SU-DHL-6 (cell line): ENCODE measurements at regions not wholly inside any gene's neighbourhood (a gene's known extent, or its start where the extent isn't known, plus 50 kb on each side); places are given as distances from the start of the nearest gene placed in this dataset.

Experiments used
- H2AFZ ChIP-seq: fragments of 200-600 bp; sonication (generic); 2 replicates; pipeline ENCODE4 v1.6.1; 2014; ENCODE audit warnings: low read depth, mild to moderate bottlenecking, moderate library complexity, mixed read lengths, antibody characterized with exemption, low read length; ENCODE audit not compliant: severe bottlenecking
- H3F3A ChIP-seq: fragments of 200-600 bp; shearing (Covaris generic); 2 replicates; pipeline ENCODE4 v1.6.0; 2016; ENCODE audit warnings: antibody characterized with exemption, mild to moderate bottlenecking; ENCODE audit not compliant: insufficient read depth
- H3K27ac ChIP-seq: fragments of 200-600 bp; sonication (generic); 2 replicates; pipeline ENCODE4 v1.5.1; 2016; ENCODE audit warnings: low read depth, mild to moderate bottlenecking, low read length, moderate library complexity, mixed read lengths
- H3K27me3 ChIP-seq: fragments of 200-600 bp; sonication (generic), shearing (Covaris generic); 2 replicates; pipeline ENCODE4 v1.6.0; 2014; ENCODE audit warnings: mild to moderate bottlenecking, low read length
- H3K36me3 ChIP-seq: fragments of 200-600 bp; sonication (generic); 2 replicates; pipeline ENCODE4 v1.6.1; 2014; ENCODE audit warnings: mild to moderate bottlenecking, low read length, mixed read lengths
- H3K4me2 ChIP-seq: fragments of 300-600, 200-600 bp; shearing (Covaris generic), sonication (generic); 2 replicates; pipeline ENCODE4 v1.6.0; 2014; ENCODE audit warnings: low read length, low read depth, mild to moderate bottlenecking; ENCODE audit not compliant: poor library complexity, severe bottlenecking
- H3K4me3 ChIP-seq: fragments of 200-600 bp; sonication (generic); 2 replicates; pipeline ENCODE4 v1.5.1; 2014; ENCODE audit warnings: antibody characterized with exemption, low read length, mild to moderate bottlenecking, mixed read lengths; ENCODE audit not compliant: insufficient read depth, poor library complexity, severe bottlenecking
- H3K79me2 ChIP-seq: fragments of 200-600 bp; sonication (generic); 2 replicates; pipeline ENCODE4 v1.6.1; 2014; ENCODE audit warnings: mild to moderate bottlenecking, low read length, moderate library complexity; ENCODE audit not compliant: insufficient read depth
- H3K9ac ChIP-seq: fragments of 200-600 bp; sonication (generic); 2 replicates; pipeline ENCODE4 v1.7.0; 2014; ENCODE audit warnings: mild to moderate bottlenecking, low read length
- H3K9me2 ChIP-seq: fragments of 200-600 bp; sonication (generic); replicated peaks from 2 replicates; pipeline ENCODE4 v1.6.1; 2014; ENCODE audit warnings: low read length; ENCODE audit not compliant: insufficient read depth
- H3K9me3 ChIP-seq: fragments of 200-600 bp; sonication (generic); 2 replicates; pipeline ENCODE4 v1.6.1; 2014; ENCODE audit warnings: low read length, mixed read lengths; ENCODE audit not compliant: insufficient read depth
- H4K20me1 ChIP-seq: fragments of 200-600 bp; sonication (generic); 2 replicates; pipeline ENCODE4 v1.6.1; 2014; ENCODE audit warnings: low read depth, mild to moderate bottlenecking, antibody characterized with exemption, low read length, moderate library complexity, mixed read lengths
- EZH2phosphoT487 ChIP-seq: fragments of 200-600 bp; sonication (generic), shearing (Covaris generic); conservative IDR thresholded peaks from 2 replicates; pipeline ENCODE4 v1.6.1; 2018; ENCODE audit warnings: mild to moderate bottlenecking, antibody characterized with exemption, low read length, moderate library complexity, mixed read lengths
- TF ChIP-seq, protein P1 (sequence below): fragments of 200-600 bp; sonication (generic); IDR thresholded peaks from one replicate; pipeline ENCODE4 v1.5.1; 2017; ENCODE audit warnings: antibody characterized with exemption, mild to moderate bottlenecking, low read length, moderate library complexity; ENCODE audit not compliant: insufficient read depth, poor library complexity, severe bottlenecking

DNA sequence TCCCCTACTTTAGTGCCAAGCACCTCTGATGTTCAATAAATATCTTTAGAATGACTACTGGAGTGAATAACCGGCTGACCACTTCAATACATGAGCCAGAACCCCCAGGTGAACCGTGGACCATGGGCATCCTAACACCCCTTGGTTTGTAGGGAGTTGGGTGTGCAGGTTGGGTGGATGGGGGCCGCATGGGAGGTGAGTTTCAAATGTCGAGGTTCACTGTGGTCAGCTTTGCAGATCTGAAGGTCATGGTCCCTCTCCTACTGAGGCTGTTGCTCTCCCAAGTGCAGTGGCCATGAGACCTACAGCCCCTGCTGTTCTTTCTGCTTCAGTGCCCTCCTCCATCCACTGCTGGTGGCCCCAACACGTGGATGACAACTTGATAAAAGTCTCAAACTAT, 178.0 kb upstream of the MKI67 start:
- H3F3A ChIP-seq, result no peaks in the 10 kb centered on the region
- H3K27me3 ChIP-seq, result no peaks in the 10 kb centered on the region
- no peaks in the 10 kb centered on the region for H3K36me3 ChIP-seq
- H3K4me3 ChIP-seq, result no peak overlapping the region
- no peaks in the 10 kb centered on the region for H3K79me2 ChIP-seq
- H3K9me2 ChIP-seq, result no peaks in the 10 kb centered on the region
- no peak overlapping the region for H3K4me2 ChIP-seq
- no peak overlapping the region for H2AFZ ChIP-seq
- no peak overlapping the region for H3K9ac ChIP-seq
- H3K27ac ChIP-seq, result no peak overlapping the region
- no peaks in the 10 kb centered on the region for H4K20me1 ChIP-seq
- no peak for TF ChIP-seq EZH2phosphoT487
- TF ChIP-seq, protein P1, sequence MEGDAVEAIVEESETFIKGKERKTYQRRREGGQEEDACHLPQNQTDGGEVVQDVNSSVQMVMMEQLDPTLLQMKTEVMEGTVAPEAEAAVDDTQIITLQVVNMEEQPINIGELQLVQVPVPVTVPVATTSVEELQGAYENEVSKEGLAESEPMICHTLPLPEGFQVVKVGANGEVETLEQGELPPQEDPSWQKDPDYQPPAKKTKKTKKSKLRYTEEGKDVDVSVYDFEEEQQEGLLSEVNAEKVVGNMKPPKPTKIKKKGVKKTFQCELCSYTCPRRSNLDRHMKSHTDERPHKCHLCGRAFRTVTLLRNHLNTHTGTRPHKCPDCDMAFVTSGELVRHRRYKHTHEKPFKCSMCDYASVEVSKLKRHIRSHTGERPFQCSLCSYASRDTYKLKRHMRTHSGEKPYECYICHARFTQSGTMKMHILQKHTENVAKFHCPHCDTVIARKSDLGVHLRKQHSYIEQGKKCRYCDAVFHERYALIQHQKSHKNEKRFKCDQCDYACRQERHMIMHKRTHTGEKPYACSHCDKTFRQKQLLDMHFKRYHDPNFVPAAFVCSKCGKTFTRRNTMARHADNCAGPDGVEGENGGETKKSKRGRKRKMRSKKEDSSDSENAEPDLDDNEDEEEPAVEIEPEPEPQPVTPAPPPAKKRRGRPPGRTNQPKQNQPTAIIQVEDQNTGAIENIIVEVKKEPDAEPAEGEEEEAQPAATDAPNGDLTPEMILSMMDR, result no peak
- no peaks in the 10 kb centered on the region for H3K9me3 ChIP-seq

DNA sequence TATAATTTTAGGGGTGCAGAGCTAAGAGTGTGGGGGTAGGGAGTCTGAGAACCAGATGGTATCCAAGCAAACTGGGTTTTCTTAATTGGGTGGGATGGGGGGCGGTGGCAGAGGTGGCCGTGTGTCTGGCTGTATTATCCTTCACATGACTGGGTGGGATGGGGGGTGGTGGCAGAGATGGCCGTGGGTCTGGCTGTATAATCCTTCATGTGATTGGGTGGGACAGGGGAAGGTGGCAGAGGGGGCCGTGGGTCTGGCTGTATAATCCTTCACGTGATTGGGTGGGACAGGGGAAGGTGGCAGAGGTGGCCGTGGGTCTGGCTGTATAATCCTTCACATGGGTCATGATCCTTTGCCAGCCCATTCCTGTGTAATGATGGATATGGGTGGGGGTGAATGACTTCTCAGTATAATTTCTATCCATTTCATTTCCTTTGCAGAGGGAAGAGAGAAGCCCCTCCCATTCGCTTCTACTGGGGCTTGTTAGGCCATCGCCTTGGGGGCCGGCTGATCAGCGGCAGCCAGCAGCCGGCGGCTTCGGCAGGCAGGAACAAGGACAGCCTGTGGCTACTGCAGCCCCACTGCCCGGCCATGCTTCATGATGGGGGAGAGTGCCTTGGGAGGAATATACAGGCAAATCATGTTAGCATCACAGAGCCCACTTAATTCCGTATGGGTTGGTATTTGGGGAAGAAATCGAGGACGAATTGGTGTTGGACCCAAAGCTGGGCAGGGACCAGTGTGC, 179.6 kb upstream of the MKI67 start:
- H3F3A ChIP-seq, result no peaks in the 10 kb centered on the region
- no peaks in the 10 kb centered on the region for H3K27me3 ChIP-seq
- no peaks in the 10 kb centered on the region for H3K36me3 ChIP-seq
- H3K4me3 ChIP-seq, result no peak overlapping the region
- no peaks in the 10 kb centered on the region for H3K79me2 ChIP-seq
- H3K27ac ChIP-seq, result no peak overlapping the region
- H4K20me1 ChIP-seq, result no peaks in the 10 kb centered on the region
- H3K4me2 ChIP-seq, result no peak overlapping the region
- H3K9me3 ChIP-seq, result no peaks in the 10 kb centered on the region
- H3K9me2 ChIP-seq, result no peaks in the 10 kb centered on the region
- H2AFZ ChIP-seq, result no peak overlapping the region
- TF ChIP-seq, protein P1, result no peak
- no peak for TF ChIP-seq EZH2phosphoT487
- H3K9ac ChIP-seq, result no peak overlapping the region

DNA sequence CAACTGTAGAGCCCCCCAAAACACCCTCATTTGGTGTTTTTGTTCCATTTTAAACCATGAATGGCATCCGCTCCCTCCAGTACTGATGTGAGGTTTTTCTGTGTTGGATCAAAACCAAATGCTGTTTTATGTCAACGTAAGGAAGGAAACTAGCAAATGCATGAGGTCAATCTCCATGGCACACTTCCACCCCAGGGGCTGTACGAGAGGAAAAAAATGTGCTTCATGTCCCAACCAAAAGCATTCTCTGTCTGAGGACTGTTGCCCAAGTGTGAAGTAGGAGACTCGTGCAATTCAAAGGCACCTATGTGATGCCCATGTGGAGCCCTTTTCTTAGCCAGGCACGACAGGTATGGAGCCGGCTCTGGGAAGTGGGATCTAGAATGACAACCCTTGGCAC, 180.3 kb upstream of the MKI67 start:
- Histone ChIP-seq H3K27me3 (no peaks in the 10 kb centered on the region), H3K79me2 (no peaks in the 10 kb centered on the region), H3K36me3 (no peaks in the 10 kb centered on the region), H3F3A (no peaks in the 10 kb centered on the region), H2AFZ (no peak overlapping the region), H3K4me2 (no peak overlapping the region), H3K27ac (no peak overlapping the region), H3K9ac (no peak overlapping the region), H3K9me3 (no peaks in the 10 kb centered on the region), H3K9me2 (no peaks in the 10 kb centered on the region), H3K4me3 (no peak overlapping the region), H4K20me1 (no peaks in the 10 kb centered on the region)
- TF ChIP-seq EZH2phosphoT487, result no peak
- TF ChIP-seq, protein P1, result no peak
